ENCODE measurements at regions not wholly inside any gene's neighbourhood (a gene's known extent, or its start where the extent isn't known, plus 50 kb on each side); places are given as distances from the start of the nearest gene placed in this dataset.

DNA sequence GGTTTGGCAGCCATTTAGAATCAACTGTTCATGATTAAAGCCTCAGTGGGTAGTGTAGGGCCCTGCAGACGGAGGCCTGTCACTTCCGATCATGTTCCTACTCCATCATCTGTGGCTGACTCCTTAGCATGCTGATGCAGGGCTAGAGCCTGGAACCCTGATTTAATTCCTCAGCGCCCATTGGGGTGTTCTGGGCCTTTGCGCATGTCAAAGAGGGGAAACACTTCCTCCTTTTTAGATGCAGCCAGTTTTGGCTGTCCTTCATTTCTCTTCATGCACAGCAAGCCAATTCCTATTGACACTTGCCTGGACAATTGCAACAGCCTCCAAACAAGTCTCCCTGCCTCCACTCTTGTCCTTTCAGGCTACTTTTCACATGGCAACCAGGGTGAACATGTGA lies 51.9 kb upstream of the MAGEA4 start:
- no peaks in the 10 kb centered on the region for H3K9me3 Mint-ChIP-seq (ENCODE audit: low read depth, unreplicated experiment)
- no peak for DNase-seq
- CTCF ChIA-PET = no interaction called here
- H3K27me3 Mint-ChIP-seq (ENCODE audit: unreplicated experiment) = no peaks in the 10 kb centered on the region
- H3K36me3 Mint-ChIP-seq (ENCODE audit: insufficient read depth, unreplicated experiment) = no peaks in the 10 kb centered on the region
- TF ChIP-seq, protein P1, sequence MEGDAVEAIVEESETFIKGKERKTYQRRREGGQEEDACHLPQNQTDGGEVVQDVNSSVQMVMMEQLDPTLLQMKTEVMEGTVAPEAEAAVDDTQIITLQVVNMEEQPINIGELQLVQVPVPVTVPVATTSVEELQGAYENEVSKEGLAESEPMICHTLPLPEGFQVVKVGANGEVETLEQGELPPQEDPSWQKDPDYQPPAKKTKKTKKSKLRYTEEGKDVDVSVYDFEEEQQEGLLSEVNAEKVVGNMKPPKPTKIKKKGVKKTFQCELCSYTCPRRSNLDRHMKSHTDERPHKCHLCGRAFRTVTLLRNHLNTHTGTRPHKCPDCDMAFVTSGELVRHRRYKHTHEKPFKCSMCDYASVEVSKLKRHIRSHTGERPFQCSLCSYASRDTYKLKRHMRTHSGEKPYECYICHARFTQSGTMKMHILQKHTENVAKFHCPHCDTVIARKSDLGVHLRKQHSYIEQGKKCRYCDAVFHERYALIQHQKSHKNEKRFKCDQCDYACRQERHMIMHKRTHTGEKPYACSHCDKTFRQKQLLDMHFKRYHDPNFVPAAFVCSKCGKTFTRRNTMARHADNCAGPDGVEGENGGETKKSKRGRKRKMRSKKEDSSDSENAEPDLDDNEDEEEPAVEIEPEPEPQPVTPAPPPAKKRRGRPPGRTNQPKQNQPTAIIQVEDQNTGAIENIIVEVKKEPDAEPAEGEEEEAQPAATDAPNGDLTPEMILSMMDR (IDR thresholded peaks at IDR 0.05; ENCODE audit: unreplicated experiment) = no peak
- intact Hi-C loops (cut with micrococcal nuclease; ENCODE audit: unreplicated experiment) = no loop called here
- BruUV-seq (replicated peaks) = no TSS peak
- no peak overlapping the region for H3K4me3 Mint-ChIP-seq (ENCODE audit: low read depth, unreplicated experiment)
- H3K27ac Mint-ChIP-seq (ENCODE audit: unreplicated experiment) = no peak overlapping the region
- H3K4me1 Mint-ChIP-seq (ENCODE audit: low read depth, unreplicated experiment) = no peaks in the 10 kb centered on the region
